ENCODE measurements at regions not wholly inside any gene's neighbourhood (a gene's known extent, or its start where the extent isn't known, plus 50 kb on each side); places are given as distances from the start of the nearest gene placed in this dataset.

GRCh38 chr13:91233291-91233690, 114.2 kb upstream of the MIR17HG start:
- no peaks in the 10 kb centered on the region for H4K20me1 ChIP-seq (replicated peaks; ENCODE audit: control insufficient read depth, insufficient read depth, low read length)
- in situ Hi-C loops (cut with MboI): no loop called here

More at GRCh38 chr13:91233291-91233690, 114.2 kb upstream of the MIR17HG start:
- no peak overlapping the region for H3K4me2 ChIP-seq (ENCODE audit: insufficient read depth, low read length)
- H3K4me3 ChIP-seq: no peak overlapping the region
- H3K27me3 ChIP-seq (ENCODE audit: control insufficient read depth in 2 of 2, insufficient read depth in 2 of 2, low read length in 2 of 2): no peaks in the 10 kb centered on the region
- no peak overlapping the region for H3K27ac ChIP-seq (ENCODE audit: extremely low read depth, low read depth, low read length)
- ATAC-seq: no peak
- TF ChIP-seq XRCC5 (IDR thresholded peaks at IDR 0.05; ENCODE audit: low read depth, low read length) (no peak), CEBPZ (IDR thresholded peaks at IDR 0.05; ENCODE audit: borderline replicate concordance, low read depth, low read length) (no peak), ETV6 (IDR thresholded peaks at IDR 0.05; ENCODE audit: borderline replicate concordance in 1 of 2, low read depth in 2 of 2, low read length in 1 of 2) (no peak), ETV6 (CRISPR knock-in tag; IDR thresholded peaks at IDR 0.05; ENCODE audit: borderline replicate concordance) (no peak), POLR2H (tag; IDR thresholded peaks at IDR 0.05; ENCODE audit: low read depth) (peak; percentile 20; the same call in 1 of the 2 replicates), BCOR (IDR thresholded peaks at IDR 0.05) (no peak), SMC3 (conservative IDR thresholded peaks at IDR 0.05; ENCODE audit: insufficient read depth, low read depth, low read length) (no peak), E2F6 (IDR thresholded peaks at IDR 0.05; ENCODE audit: borderline replicate concordance in 1 of 2, extremely low read depth in 1 of 2, insufficient read depth in 1 of 2, insufficient read length in 1 of 2, low read depth in 1 of 2, low read length in 1 of 2, poor library complexity in 1 of 2, severe bottlenecking in 1 of 2) (no peak), PCBP2 (IDR thresholded peaks at IDR 0.05; ENCODE audit: low read depth, low read length, poor library complexity, severe bottlenecking) (peak; percentile 0)
- no peaks in the 10 kb centered on the region for H3K79me2 ChIP-seq (ENCODE audit: control insufficient read depth, insufficient read depth, low read length)
- H3K36me3 ChIP-seq (ENCODE audit: control insufficient read depth, insufficient read depth, low read length): no peaks in the 10 kb centered on the region
- ChIA-PET POLR2A (no interaction called here), CTCF (ENCODE audit: low intra/inter-chr PET ratio) (interaction anchor here (0.6 kb wide), 1 partner anchor 190 kb away, joined by 3 read pairs; no protein-coding TSS in a partner anchor)
- no peak for DNase-seq (ENCODE audit: extremely low read depth in 1 of 4, low spot score in 3 of 4)
- no peak overlapping the region for H2AFZ ChIP-seq (ENCODE audit: low read depth, low read length)
- H3K9ac ChIP-seq (ENCODE audit: insufficient read depth in 1 of 2, low read depth in 2 of 2, low read length in 2 of 2): no peak overlapping the region
- 0 out of 2 replicates have a peak, but pooled peaks cover 3% of the 10 kb centered on the region for H3K9me3 ChIP-seq (replicated peaks; ENCODE audit: control insufficient read depth, insufficient read depth, low read depth, low read length)
- H3K9me1 ChIP-seq (ENCODE audit: control insufficient read depth, insufficient read depth, low read length): no peaks in the 10 kb centered on the region
- no peaks in the 10 kb centered on the region for H3K4me1 ChIP-seq (replicated peaks in 1 of 2; ENCODE audit: control insufficient read depth in 2 of 2, insufficient read depth in 2 of 2, low read length in 2 of 2)
- no TSS peak for BruUV-seq (replicated peaks)
- intact Hi-C loops (cut with micrococcal nuclease): no loop called here
- WGBS (ENCODE audit: insufficient coverage, low coverage, missing lambda C conversion rate): under 1% methylated on average over 3 of the region's 3 CpGs
- FAIRE-seq: no peak

Data from K562 (cell line).